ENCODE measurements at regions not wholly inside any gene's neighbourhood (a gene's known extent, or its start where the extent isn't known, plus 50 kb on each side); places are given as distances from the start of the nearest gene placed in this dataset.

GRCh38 chr7:21107101-21107500, 320.4 kb upstream of the SP8 start:
- Mint-ChIP-seq H3K36me3 (ENCODE audit: low read depth) (no peaks in the 10 kb centered on the region), H3K4me3 (no peak overlapping the region), H3K27me3 (ENCODE audit: low read depth) (no peaks in the 10 kb centered on the region), H3K27ac (no peak overlapping the region), H3K9me3 (no peaks in the 10 kb centered on the region), H3K4me1 (ENCODE audit: low read depth) (no peaks in the 10 kb centered on the region)
- CTCF ChIA-PET, result no interaction called here
- DNase-seq, result no peak
- intact Hi-C loops (cut with micrococcal nuclease), result no loop called here

GRCh38 chr7:21108182-21108581, 319.7 kb upstream of the SP4 start:
- Mint-ChIP-seq H3K9me3 (no peaks in the 10 kb centered on the region), H3K27ac (no peak overlapping the region), H3K27me3 (ENCODE audit: low read depth) (no peaks in the 10 kb centered on the region), H3K36me3 (ENCODE audit: low read depth) (no peaks in the 10 kb centered on the region), H3K4me3 (no peak overlapping the region), H3K4me1 (ENCODE audit: low read depth) (no peaks in the 10 kb centered on the region)
- no peak for DNase-seq
- CTCF ChIA-PET, result no interaction called here
- intact Hi-C loops (cut with micrococcal nuclease), result no loop called here

- Mint-ChIP-seq H3K4me3 (no peak overlapping the region), H3K27me3 (ENCODE audit: low read depth) (peaks cover 6% of the 10 kb centered on the region), H3K36me3 (ENCODE audit: low read depth) (no peaks in the 10 kb centered on the region), H3K9me3 (no peaks in the 10 kb centered on the region), H3K4me1 (ENCODE audit: low read depth) (no peaks in the 10 kb centered on the region), H3K27ac (no peak overlapping the region)
- DNase-seq, result no peak
- intact Hi-C loops (cut with micrococcal nuclease), result no loop called here
- CTCF ChIA-PET, result interaction anchor here (0.7 kb wide), 1 partner anchor 332 kb away, joined by 3 read pairs; no protein-coding TSS in a partner anchor
Observed at GRCh38 chr7:21113609-21114415, 314.1 kb upstream of the SP4 start.

GRCh38 chr7:21123586-21123985, 304.3 kb upstream of the SP4 start:
- intact Hi-C loops (cut with micrococcal nuclease), result no loop called here
- Mint-ChIP-seq H3K4me3 (no peak overlapping the region), H3K27ac (no peak overlapping the region), H3K9me3 (no peaks in the 10 kb centered on the region), H3K36me3 (ENCODE audit: low read depth) (no peaks in the 10 kb centered on the region), H3K4me1 (ENCODE audit: low read depth) (peaks cover 3% of the 10 kb centered on the region), H3K27me3 (ENCODE audit: low read depth) (peaks cover 14% of the 10 kb centered on the region)
- DNase-seq, result no peak
- CTCF ChIA-PET, result no interaction called here

GRCh38 chr7:21125297-21125696, 302.6 kb upstream of the SP4 start:
- no peaks in the 10 kb centered on the region for H3K9me3 Mint-ChIP-seq
- no peak overlapping the region for H3K27ac Mint-ChIP-seq
- CTCF ChIA-PET, result no interaction called here
- peaks cover 3% of the 10 kb centered on the region for H3K4me1 Mint-ChIP-seq (ENCODE audit: low read depth)
- intact Hi-C loops (cut with micrococcal nuclease), result no loop called here
- no peak overlapping the region for H3K4me3 Mint-ChIP-seq
- peaks cover 24% of the 10 kb centered on the region for H3K27me3 Mint-ChIP-seq (ENCODE audit: low read depth)
- DNase-seq, result no peak
- H3K36me3 Mint-ChIP-seq (ENCODE audit: low read depth), result no peaks in the 10 kb centered on the region

- Mint-ChIP-seq H3K36me3 (ENCODE audit: low read depth) (no peaks in the 10 kb centered on the region), H3K27ac (no peak overlapping the region), H3K4me3 (no peak overlapping the region), H3K9me3 (no peaks in the 10 kb centered on the region), H3K4me1 (ENCODE audit: low read depth) (peaks cover 3% of the 10 kb centered on the region), H3K27me3 (ENCODE audit: low read depth) (peaks cover 33% of the 10 kb centered on the region)
- CTCF ChIA-PET, result no interaction called here
- DNase-seq, result no peak
- intact Hi-C loops (cut with micrococcal nuclease), result no loop called here
Observed at GRCh38 chr7:21128062-21128817, 299.6 kb upstream of the SP4 start.

- intact Hi-C loops (cut with micrococcal nuclease), result no loop called here
- no peak for DNase-seq
- H3K4me1 Mint-ChIP-seq (ENCODE audit: low read depth), result no peaks in the 10 kb centered on the region
- peaks cover 14% of the 10 kb centered on the region for H3K9me3 Mint-ChIP-seq
- no peak overlapping the region for H3K27ac Mint-ChIP-seq
- H3K27me3 Mint-ChIP-seq (ENCODE audit: low read depth), result peaks cover 33% of the 10 kb centered on the region
- no peaks in the 10 kb centered on the region for H3K36me3 Mint-ChIP-seq (ENCODE audit: low read depth)
- CTCF ChIA-PET, result no interaction called here
- H3K4me3 Mint-ChIP-seq, result no peak overlapping the region
Observed at GRCh38 chr7:21131897-21132296, 296.0 kb upstream of the SP4 start.

GRCh38 chr7:21134631-21135030, 293.3 kb upstream of the SP4 start:
- CTCF ChIA-PET, result no interaction called here
- intact Hi-C loops (cut with micrococcal nuclease), result loop anchor here (5.0 kb wide), 1 partner anchor 393 kb away; no protein-coding TSS in a partner anchor

GRCh38 chr7:21135437-21135836, 292.4 kb upstream of the SP4 start:
- no peaks in the 10 kb centered on the region for H3K36me3 Mint-ChIP-seq (ENCODE audit: low read depth)
- CTCF ChIA-PET, result no interaction called here
- no peak for DNase-seq
- intact Hi-C loops (cut with micrococcal nuclease), result loop anchor here (5.0 kb wide), 1 partner anchor 392 kb away; no protein-coding TSS in a partner anchor
- H3K27ac Mint-ChIP-seq, result no peak overlapping the region
- no peaks in the 10 kb centered on the region for H3K4me1 Mint-ChIP-seq (ENCODE audit: low read depth)
- peaks cover 15% of the 10 kb centered on the region for H3K27me3 Mint-ChIP-seq (ENCODE audit: low read depth)
- peaks cover 14% of the 10 kb centered on the region for H3K9me3 Mint-ChIP-seq
- H3K4me3 Mint-ChIP-seq, result no peak overlapping the region

More at GRCh38 chr7:21134631-21135030, 293.3 kb upstream of the SP4 start:
- Mint-ChIP-seq H3K9me3 (peaks cover 14% of the 10 kb centered on the region), H3K27me3 (ENCODE audit: low read depth) (peaks cover 20% of the 10 kb centered on the region), H3K4me1 (ENCODE audit: low read depth) (no peaks in the 10 kb centered on the region), H3K27ac (no peak overlapping the region), H3K4me3 (no peak overlapping the region), H3K36me3 (ENCODE audit: low read depth) (no peaks in the 10 kb centered on the region)
- DNase-seq, result no peak

GRCh38 chr7:21137640-21138039, 290.2 kb upstream of the SP4 start:
- intact Hi-C loops (cut with micrococcal nuclease), result loop anchor here (5.0 kb wide), 1 partner anchor 390 kb away; no protein-coding TSS in a partner anchor
- Mint-ChIP-seq H3K27ac (no peak overlapping the region), H3K9me3 (peaks cover 14% of the 10 kb centered on the region), H3K36me3 (ENCODE audit: low read depth) (no peaks in the 10 kb centered on the region), H3K27me3 (ENCODE audit: low read depth) (peaks cover 2% of the 10 kb centered on the region), H3K4me1 (ENCODE audit: low read depth) (no peaks in the 10 kb centered on the region), H3K4me3 (no peak overlapping the region)
- CTCF ChIA-PET, result no interaction called here
- DNase-seq, result no peak

GRCh38 chr7:21140622-21141021, 287.3 kb upstream of the SP4 start:
- CTCF ChIA-PET, result no interaction called here
- Mint-ChIP-seq H3K27ac (no peak overlapping the region), H3K27me3 (ENCODE audit: low read depth) (no peaks in the 10 kb centered on the region), H3K4me3 (no peak overlapping the region), H3K36me3 (ENCODE audit: low read depth) (no peaks in the 10 kb centered on the region), H3K9me3 (peaks cover 5% of the 10 kb centered on the region), H3K4me1 (ENCODE audit: low read depth) (no peaks in the 10 kb centered on the region)
- no peak for DNase-seq
- intact Hi-C loops (cut with micrococcal nuclease), result no loop called here

GRCh38 chr7:21141476-21141875, 286.4 kb upstream of the SP4 start:
- Mint-ChIP-seq H3K36me3 (ENCODE audit: low read depth) (no peaks in the 10 kb centered on the region), H3K27me3 (ENCODE audit: low read depth) (peaks cover 3% of the 10 kb centered on the region), H3K27ac (no peak overlapping the region), H3K4me1 (ENCODE audit: low read depth) (no peaks in the 10 kb centered on the region), H3K9me3 (no peaks in the 10 kb centered on the region), H3K4me3 (no peak overlapping the region)
- no peak for DNase-seq
- CTCF ChIA-PET, result no interaction called here
- intact Hi-C loops (cut with micrococcal nuclease), result no loop called here

- no peak for DNase-seq
- intact Hi-C loops (cut with micrococcal nuclease), result no loop called here
- Mint-ChIP-seq H3K27ac (no peak overlapping the region), H3K9me3 (no peaks in the 10 kb centered on the region), H3K36me3 (ENCODE audit: low read depth) (no peaks in the 10 kb centered on the region), H3K4me1 (ENCODE audit: low read depth) (no peaks in the 10 kb centered on the region), H3K27me3 (ENCODE audit: low read depth) (peaks cover 3% of the 10 kb centered on the region), H3K4me3 (no peak overlapping the region)
- CTCF ChIA-PET, result no interaction called here
Observed at GRCh38 chr7:21142081-21142480, 285.8 kb upstream of the SP4 start.

Measured in activated naive CD4-positive, alpha-beta T cell treated with anti-CD3 and anti-CD28 coated beads for 36 hours (primary cell).